ENCODE measurements at regions not wholly inside any gene's neighbourhood (a gene's known extent, or its start where the extent isn't known, plus 50 kb on each side); places are given as distances from the start of the nearest gene placed in this dataset.

DNA sequence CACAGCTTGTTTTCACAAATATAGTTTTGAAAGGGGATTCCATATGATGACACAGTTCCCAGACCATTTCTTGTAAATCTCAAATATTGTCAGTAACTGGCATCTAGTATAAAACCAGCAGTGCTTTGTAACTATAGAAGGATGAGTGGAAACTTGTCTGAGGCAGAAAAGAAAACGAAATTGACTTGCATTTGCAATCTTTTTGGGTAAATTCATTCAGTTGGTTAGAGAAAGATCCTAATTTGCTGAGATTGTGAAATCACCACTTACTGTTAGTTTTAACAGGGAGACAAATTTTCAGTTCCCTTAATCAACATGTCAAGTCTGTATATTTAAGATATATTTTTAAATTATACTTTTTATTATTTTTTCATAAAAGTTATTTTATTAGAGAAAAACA is 71.5 kb upstream of the VEGFC start:
- no peak for TF ChIP-seq CTBP1 (IDR thresholded peaks at IDR 0.05; ENCODE audit: borderline replicate concordance)
- TF ChIP-seq FOXA1 (IDR thresholded peaks at IDR 0.05): no peak
- TF ChIP-seq ZNF384 (IDR thresholded peaks at IDR 0.05): no peak
- TF ChIP-seq ARNT (IDR thresholded peaks at IDR 0.05): no peak
- TF ChIP-seq SUZ12 (IDR thresholded peaks at IDR 0.05): no peak
- no peak for TF ChIP-seq SP1 (IDR thresholded peaks at IDR 0.05)
- TF ChIP-seq L3MBTL2 (conservative IDR thresholded peaks at IDR 0.05): no peak
- no peak for TF ChIP-seq HDGF (IDR thresholded peaks at IDR 0.05; ENCODE audit: borderline replicate concordance)
- TF ChIP-seq ELF4 (IDR thresholded peaks at IDR 0.05): no peak
- no peak for TF ChIP-seq TARDBP (IDR thresholded peaks at IDR 0.05)
- TF ChIP-seq FOXM1 (IDR thresholded peaks at IDR 0.05; ENCODE audit: borderline replicate concordance): no peak
- no peak for TF ChIP-seq BHLHE40 (IDR thresholded peaks at IDR 0.05; ENCODE audit: borderline replicate concordance)
- no peak for TF ChIP-seq LEF1 (IDR thresholded peaks at IDR 0.05; ENCODE audit: borderline replicate concordance)

Data from HEK293T (cell line).